Esophagus muscularis mucosa (tissue), 3 donors: ENCODE measurements at regions not wholly inside any gene's neighbourhood (a gene's known extent, or its start where the extent isn't known, plus 50 kb on each side); places are given as distances from the start of the nearest gene placed in this dataset.

Source experiments
- CTCF ChIP-seq, 3 experiments: fragments of 200-600 bp in 2 of 3; fragments of 450-650 bp in 1 of 3; sonication (generic) in 2 of 3; IDR thresholded peaks; one replicate each; pipeline ENCODE4 v1.5.1; 2017 to 2019; ENCODE audit warnings: antibody characterized with exemption in 3 of 3, mild to moderate bottlenecking in 2 of 3, moderate library complexity in 1 of 3
- POLR2A ChIP-seq: fragments of 450-650 bp; IDR thresholded peaks from one replicate; pipeline ENCODE4 v1.6.1; 2017; ENCODE audit warnings: antibody characterized with exemption, moderate library complexity, mild to moderate bottlenecking, low read depth
- POLR2AphosphoS5 ChIP-seq, 2 donors: sonication (generic); formaldehyde crosslinking; IDR thresholded peaks; one replicate each; pipeline ENCODE4 v1.6.1; 2017; ENCODE audit warnings: antibody characterized with exemption in 2 of 2

GRCh38 chr4:163988865-163989264 lies 494.4 kb downstream of the TMA16 start:
- TF ChIP-seq CTCF (IDR thresholded peaks at IDR 0.05) (no peak), POLR2A (no peak), POLR2AphosphoS5 (IDR thresholded peaks at IDR 0.05) (no peak)
